ENCODE measurements at regions not wholly inside any gene's neighbourhood (a gene's known extent, or its start where the extent isn't known, plus 50 kb on each side); places are given as distances from the start of the nearest gene placed in this dataset.

GRCh38 chr4:13261486-13262257 is 222.5 kb downstream of the RAB28 start:
- intact Hi-C loops (cut with DNase I, micrococcal nuclease), result no loop called here
- Histone ChIP-seq H3K27me3 (ENCODE audit: control insufficient read depth in 1 of 2, insufficient read depth in 2 of 2, low read length in 2 of 2) (no peaks in the 10 kb centered on the region), H3K36me3 (ENCODE audit: insufficient read depth, low read length) (no peaks in the 10 kb centered on the region), H3K9me3 (ENCODE audit: control insufficient read depth in 1 of 2, insufficient read depth in 1 of 2, low read length in 2 of 2) (no peaks in the 10 kb centered on the region), H3K4me3 (ENCODE audit: low read length) (no peak overlapping the region), H3K4me1 (ENCODE audit: insufficient read depth, low read length) (no peaks in the 10 kb centered on the region), H3K27ac (ENCODE audit: low read depth in 1 of 2, low read length in 2 of 2) (no peak overlapping the region)
- ChIA-PET POLR2A (no interaction called here), CTCF (no interaction called here)
- Mint-ChIP-seq H3K4me3 (no peak overlapping the region), H3K36me3 (ENCODE audit: low read depth) (peaks cover under 1% of the 10 kb centered on the region), H3K27me3 (no peaks in the 10 kb centered on the region), H3K9me3 (peaks cover 3% of the 10 kb centered on the region), H3K27ac (no peak overlapping the region), H3K4me1 (ENCODE audit: low read depth) (no peaks in the 10 kb centered on the region)
- TF ChIP-seq CTCF (IDR thresholded peaks at IDR 0.05), result no peak
- no peak for DNase-seq
- ATAC-seq (ENCODE audit: poor library complexity), result no peak

GRCh38 chr4:13260513-13260912 is 223.6 kb downstream of the RAB28 start:
- POLR2A ChIA-PET, result no interaction called here
- peaks cover 5% of the 10 kb centered on the region for H3K9me3 Mint-ChIP-seq

GRCh38 chr4:13250263-13250662 is 233.9 kb downstream of the RAB28 start:
- H3K36me3 ChIP-seq (ENCODE audit: insufficient read depth, low read length), result no peaks in the 10 kb centered on the region
- Mint-ChIP-seq H3K27me3 (no peaks in the 10 kb centered on the region), H3K36me3 (ENCODE audit: low read depth) (peaks cover 28% of the 10 kb centered on the region), H3K27ac (no peak overlapping the region), H3K4me3 (no peak overlapping the region), H3K9me3 (peaks cover 22% of the 10 kb centered on the region), H3K4me1 (ENCODE audit: low read depth) (no peaks in the 10 kb centered on the region)
- POLR2A ChIA-PET, result no interaction called here
- DNase-seq (no peak), ATAC-seq (ENCODE audit: poor library complexity) (no peak)
- no peaks in the 10 kb centered on the region for H3K4me1 ChIP-seq (ENCODE audit: insufficient read depth, low read length)
- H3K27ac ChIP-seq (ENCODE audit: low read depth in 1 of 2, low read length in 2 of 2), result no peak overlapping the region
- H3K27me3 ChIP-seq (ENCODE audit: control insufficient read depth in 1 of 2, insufficient read depth in 2 of 2, low read length in 2 of 2), result no peaks in the 10 kb centered on the region
- intact Hi-C loops (cut with DNase I, micrococcal nuclease), result no loop called here
- no peak for TF ChIP-seq CTCF (IDR thresholded peaks at IDR 0.05)
- CTCF ChIA-PET, result no interaction called here
- peaks cover 11 to 17% of the 10 kb centered on the region in 2 experiments for H3K9me3 ChIP-seq (ENCODE audit: control insufficient read depth in 1 of 2, insufficient read depth in 1 of 2, low read length in 2 of 2)
- H3K4me3 ChIP-seq (ENCODE audit: low read length), result no peak overlapping the region

More at GRCh38 chr4:13260513-13260912, 223.6 kb downstream of the RAB28 start:
- H3K36me3 ChIP-seq (ENCODE audit: insufficient read depth, low read length), result no peaks in the 10 kb centered on the region
- CTCF ChIA-PET, result no interaction called here
- no peaks in the 10 kb centered on the region for H3K27me3 ChIP-seq (ENCODE audit: control insufficient read depth in 1 of 2, insufficient read depth in 2 of 2, low read length in 2 of 2)
- no peak for ATAC-seq (ENCODE audit: poor library complexity)
- no peak for DNase-seq
- no peaks in the 10 kb centered on the region for H3K9me3 ChIP-seq (ENCODE audit: control insufficient read depth in 1 of 2, insufficient read depth in 1 of 2, low read length in 2 of 2)
- intact Hi-C loops (cut with DNase I, micrococcal nuclease), result no loop called here
- H3K27ac Mint-ChIP-seq, result no peak overlapping the region
- H3K4me3 ChIP-seq (ENCODE audit: low read length), result no peak overlapping the region
- no peaks in the 10 kb centered on the region for H3K36me3 Mint-ChIP-seq (ENCODE audit: low read depth)
- no peak for TF ChIP-seq CTCF (IDR thresholded peaks at IDR 0.05)
- H3K27ac ChIP-seq (ENCODE audit: low read depth in 1 of 2, low read length in 2 of 2), result no peak overlapping the region
- H3K27me3 Mint-ChIP-seq, result no peaks in the 10 kb centered on the region
- no peaks in the 10 kb centered on the region for H3K4me1 Mint-ChIP-seq (ENCODE audit: low read depth)
- no peaks in the 10 kb centered on the region for H3K4me1 ChIP-seq (ENCODE audit: insufficient read depth, low read length)
- no peak overlapping the region for H3K4me3 Mint-ChIP-seq
